SHP77 (cell line): ENCODE measurements at regions not wholly inside any gene's neighbourhood (a gene's known extent, or its start where the extent isn't known, plus 50 kb on each side); places are given as distances from the start of the nearest gene placed in this dataset.
A peak's percentile ranks its signal among the peaks of the same experiment; 100 is the strongest.
"Not testable (repeated sequence)": the region's sequence is repeated elsewhere in the genome, so short reads cannot be mapped to it uniquely, and the experiment has no call there.

Experiments used
- DNase-seq, 2 experiments: peaks; one replicate each; lab custom pipeline; 2025; lab: John Stamatoyannopoulos, UW

- no peak for DNase-seq
Measured at GRCh38 chr5:25181249-25181648, 536.5 kb upstream of the CDH10 start.

GRCh38 chr5:25162616-25163015 lies 517.8 kb upstream of the CDH10 start:
- DNase-seq = not testable (repeated sequence)

GRCh38 chr5:25160891-25161290 lies 516.1 kb upstream of the CDH10 start:
- DNase-seq = no peak

- DNase-seq = no peak
Measured at GRCh38 chr5:25150819-25151218, 506.0 kb upstream of the CDH10 start.

- DNase-seq = no peak
Measured at GRCh38 chr5:25128606-25129005, 483.8 kb upstream of the CDH10 start.

- DNase-seq = peak; percentile 18 to 24
Measured at GRCh38 chr5:25119650-25120049, 474.9 kb upstream of the CDH10 start.

GRCh38 chr5:25107853-25108252 lies 463.1 kb upstream of the CDH10 start:
- no peak for DNase-seq

- no peak for DNase-seq
Measured at GRCh38 chr5:25099538-25099937, 454.8 kb upstream of the CDH10 start.

GRCh38 chr5:25095261-25095660 lies 450.5 kb upstream of the CDH10 start:
- no peak for DNase-seq

GRCh38 chr5:25094219-25094618 lies 449.4 kb upstream of the CDH10 start:
- DNase-seq = no peak

GRCh38 chr5:25091921-25092320 lies 447.1 kb upstream of the CDH10 start:
- DNase-seq = no peak

- no peak for DNase-seq
Measured at GRCh38 chr5:25090854-25091253, 446.1 kb upstream of the CDH10 start.

GRCh38 chr5:25090275-25090674 lies 445.5 kb upstream of the CDH10 start:
- no peak for DNase-seq

GRCh38 chr5:25088689-25089088 lies 443.9 kb upstream of the CDH10 start:
- DNase-seq = not testable (repeated sequence)

GRCh38 chr5:25083261-25083660 lies 438.5 kb upstream of the CDH10 start:
- DNase-seq = not testable (repeated sequence)

GRCh38 chr5:25066239-25066638 lies 421.5 kb upstream of the CDH10 start:
- no peak for DNase-seq

- DNase-seq = no peak
Measured at GRCh38 chr5:25064306-25064705, 419.5 kb upstream of the CDH10 start.

GRCh38 chr5:25060575-25060974 lies 415.8 kb upstream of the CDH10 start:
- DNase-seq = no peak

- no peak for DNase-seq
Measured at GRCh38 chr5:25056836-25057235, 412.1 kb upstream of the CDH10 start.

GRCh38 chr5:25033658-25034057 lies 388.9 kb upstream of the CDH10 start:
- DNase-seq = no peak

- DNase-seq = peak in 1 of 2 experiments; percentile 45
Measured at GRCh38 chr5:25029004-25029403, 384.2 kb upstream of the CDH10 start.

GRCh38 chr5:25027526-25027925 lies 382.7 kb upstream of the CDH10 start:
- DNase-seq = no peak

- DNase-seq = no peak
Measured at GRCh38 chr5:25027061-25027460, 382.3 kb upstream of the CDH10 start.

- DNase-seq = no peak
Measured at GRCh38 chr5:25025831-25026230, 381.1 kb upstream of the CDH10 start.

GRCh38 chr5:25020454-25020853 lies 375.7 kb upstream of the CDH10 start:
- DNase-seq = no peak
